Liver (tissue), 7 donors: ENCODE measurements at regions not wholly inside any gene's neighbourhood (a gene's known extent, or its start where the extent isn't known, plus 50 kb on each side); places are given as distances from the start of the nearest gene placed in this dataset.

ENCODE experiments used
- DNase-seq: peaks from one replicate; pipeline ENCODE4 v3.0.0-alpha.2; 2017; ENCODE audit warnings: low spot score
- H3K27ac ChIP-seq, 2 donors: one replicate each; pipeline ENCODE4 v1.7.0; 2013; ENCODE audit warnings: inconsistent platforms in 2 of 2, low read length in 2 of 2, control low read depth in 1 of 2, low read depth in 1 of 2, mild to moderate bottlenecking in 1 of 2
- H3K27me3 ChIP-seq, 4 donors: one replicate each; pipeline versions ENCODE4 v1.6.1 to v1.7.0; 2013; ENCODE audit warnings: low read length in 3 of 4, inconsistent platforms in 1 of 4, mild to moderate bottlenecking in 1 of 4, moderate library complexity in 1 of 4; ENCODE audit not compliant: control insufficient read depth in 4 of 4, insufficient read depth in 4 of 4
- H3K36me3 ChIP-seq, 4 donors: one replicate each; pipeline versions ENCODE4 v1.6.1 to v1.7.0; 2013; ENCODE audit warnings: low read length in 3 of 4, mild to moderate bottlenecking in 3 of 4, low read depth in 1 of 4, moderate library complexity in 1 of 4; ENCODE audit not compliant: control insufficient read depth in 4 of 4, insufficient read depth in 3 of 4
- H3K4me1 ChIP-seq, 4 donors: one replicate each; pipeline versions ENCODE4 v1.6.1 to v1.7.0; 2013; ENCODE audit warnings: low read length in 3 of 4, mild to moderate bottlenecking in 3 of 4, moderate library complexity in 1 of 4; ENCODE audit not compliant: control insufficient read depth in 4 of 4, insufficient read depth in 4 of 4
- H3K4me3 ChIP-seq, 3 donors: one replicate each; pipeline versions ENCODE4 v1.6.1 to v1.7.0; 2013; ENCODE audit warnings: low read length in 3 of 3, control low read depth in 1 of 3, low read depth in 1 of 3, mild to moderate bottlenecking in 1 of 3
- H3K9ac ChIP-seq, 2 donors: one replicate each; pipeline ENCODE4 v1.7.0; 2013; ENCODE audit warnings: low read length in 2 of 2, mild to moderate bottlenecking in 2 of 2, moderate library complexity in 2 of 2, control low read depth in 1 of 2, low read depth in 1 of 2
- H3K9me3 ChIP-seq, 4 donors: one replicate each; pipeline versions ENCODE4 v1.6.1 to v1.7.0; 2013; ENCODE audit warnings: low read length in 3 of 4; ENCODE audit not compliant: control insufficient read depth in 4 of 4
- EGR1 ChIP-seq, 2 donors: IDR thresholded peaks; 2 replicates each; pipeline ENCODE4 v1.6.1; 2016 to 2018; ENCODE audit warnings: antibody characterized with exemption in 2 of 2, low read depth in 2 of 2
- FOXA1 ChIP-seq: IDR thresholded peaks from 2 replicates; pipeline ENCODE4 v1.6.1; 2016; ENCODE audit warnings: antibody characterized with exemption
- FOXA2 ChIP-seq: IDR thresholded peaks from 2 replicates; pipeline ENCODE4 v1.6.1; 2016; ENCODE audit warnings: antibody characterized with exemption
- GABPA ChIP-seq, 2 donors: IDR thresholded peaks in 1 of 2; conservative IDR thresholded peaks in 1 of 2; 2 replicates each; pipeline ENCODE4 v1.6.1; 2016; ENCODE audit warnings: antibody characterized with exemption in 2 of 2, mild to moderate bottlenecking in 1 of 2, moderate library complexity in 1 of 2
- HNF4A ChIP-seq, 2 donors: conservative IDR thresholded peaks; 2 replicates each; pipeline ENCODE4 v1.6.1; 2016; ENCODE audit warnings: antibody characterized with exemption in 2 of 2, mild to moderate bottlenecking in 2 of 2
- HNF4G ChIP-seq: IDR thresholded peaks from 2 replicates; pipeline ENCODE4 v1.6.1; 2016; ENCODE audit warnings: antibody characterized with exemption
- JUND ChIP-seq, 2 donors: IDR thresholded peaks; 2 replicates each; pipeline ENCODE4 v1.6.1; 2016; ENCODE audit warnings: antibody characterized with exemption in 2 of 2
- NR2F2 ChIP-seq: IDR thresholded peaks from 2 replicates; pipeline ENCODE4 v1.6.1; 2016; ENCODE audit warnings: antibody characterized with exemption
- RAD21 ChIP-seq, 2 donors: IDR thresholded peaks; 2 replicates each; pipeline ENCODE4 v1.6.1; 2016; ENCODE audit warnings: antibody characterized with exemption in 2 of 2, mild to moderate bottlenecking in 2 of 2
- RXRA ChIP-seq, 2 donors: IDR thresholded peaks; 2 replicates each; pipeline ENCODE4 v1.6.1; 2017 to 2018; ENCODE audit warnings: antibody characterized with exemption in 2 of 2, mild to moderate bottlenecking in 1 of 2
- SP1 ChIP-seq: IDR thresholded peaks from 2 replicates; pipeline ENCODE4 v1.6.1; 2018; ENCODE audit warnings: antibody characterized with exemption, mild to moderate bottlenecking
- TAF1 ChIP-seq: conservative IDR thresholded peaks from 2 replicates; pipeline ENCODE4 v1.6.1; 2016; ENCODE audit warnings: antibody characterized with exemption, mild to moderate bottlenecking
- YY1 ChIP-seq: IDR thresholded peaks from 2 replicates; pipeline ENCODE4 v1.6.1; 2016; ENCODE audit warnings: antibody characterized with exemption, mild to moderate bottlenecking
- WGBS: extraction: QIAGEN DNeasy Blood & Tissue Kit; methylation state at CpG from one replicate; pipeline ENCODE4 v1.1.7; 2013; 5-methylcytosine and 5-hydroxymethylcytosine counted together
- TF ChIP-seq, protein P1 (sequence below): IDR thresholded peaks from 2 replicates; pipeline ENCODE4 v1.6.1; 2016; ENCODE audit warnings: antibody characterized with exemption
- TF ChIP-seq, protein P2 (sequence below): IDR thresholded peaks from 2 replicates; pipeline ENCODE4 v1.6.1; 2016; ENCODE audit warnings: antibody characterized with exemption
- TF ChIP-seq, protein P3 (sequence below): IDR thresholded peaks from 2 replicates; pipeline ENCODE4 v1.6.1; 2016; ENCODE audit warnings: antibody characterized with exemption
- TF ChIP-seq, protein P4 (sequence below): IDR thresholded peaks from 2 replicates; pipeline ENCODE4 v1.6.1; 2016; ENCODE audit warnings: antibody characterized with exemption, mild to moderate bottlenecking
- donor health status: healthy.
- donor health status: healthy.
- donor health status: healthy.
- donor health status: healthy.

DNA sequence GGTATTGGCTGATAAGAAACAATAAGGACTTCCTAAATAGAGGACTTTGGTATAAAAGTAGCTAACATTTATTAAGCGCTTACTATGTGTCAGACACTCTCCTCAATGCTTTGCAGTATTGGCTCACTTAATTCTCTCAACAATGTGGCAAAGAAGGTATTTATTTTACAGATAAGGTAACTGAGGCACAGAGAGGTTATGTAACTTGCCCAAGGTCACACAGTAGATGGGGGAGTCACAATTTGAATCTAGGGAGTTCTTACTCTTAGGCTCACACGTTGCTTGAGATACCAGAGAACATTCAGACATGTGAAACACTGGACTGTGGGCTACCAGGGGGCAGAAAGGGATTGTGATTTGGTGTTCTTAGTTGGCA lies 60.8 kb upstream of the GPR158 start (continued):
- TF ChIP-seq, protein P1, sequence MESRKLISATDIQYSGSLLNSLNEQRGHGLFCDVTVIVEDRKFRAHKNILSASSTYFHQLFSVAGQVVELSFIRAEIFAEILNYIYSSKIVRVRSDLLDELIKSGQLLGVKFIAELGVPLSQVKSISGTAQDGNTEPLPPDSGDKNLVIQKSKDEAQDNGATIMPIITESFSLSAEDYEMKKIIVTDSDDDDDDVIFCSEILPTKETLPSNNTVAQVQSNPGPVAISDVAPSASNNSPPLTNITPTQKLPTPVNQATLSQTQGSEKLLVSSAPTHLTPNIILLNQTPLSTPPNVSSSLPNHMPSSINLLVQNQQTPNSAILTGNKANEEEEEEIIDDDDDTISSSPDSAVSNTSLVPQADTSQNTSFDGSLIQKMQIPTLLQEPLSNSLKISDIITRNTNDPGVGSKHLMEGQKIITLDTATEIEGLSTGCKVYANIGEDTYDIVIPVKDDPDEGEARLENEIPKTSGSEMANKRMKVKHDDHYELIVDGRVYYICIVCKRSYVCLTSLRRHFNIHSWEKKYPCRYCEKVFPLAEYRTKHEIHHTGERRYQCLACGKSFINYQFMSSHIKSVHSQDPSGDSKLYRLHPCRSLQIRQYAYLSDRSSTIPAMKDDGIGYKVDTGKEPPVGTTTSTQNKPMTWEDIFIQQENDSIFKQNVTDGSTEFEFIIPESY, result no peak

DNA sequence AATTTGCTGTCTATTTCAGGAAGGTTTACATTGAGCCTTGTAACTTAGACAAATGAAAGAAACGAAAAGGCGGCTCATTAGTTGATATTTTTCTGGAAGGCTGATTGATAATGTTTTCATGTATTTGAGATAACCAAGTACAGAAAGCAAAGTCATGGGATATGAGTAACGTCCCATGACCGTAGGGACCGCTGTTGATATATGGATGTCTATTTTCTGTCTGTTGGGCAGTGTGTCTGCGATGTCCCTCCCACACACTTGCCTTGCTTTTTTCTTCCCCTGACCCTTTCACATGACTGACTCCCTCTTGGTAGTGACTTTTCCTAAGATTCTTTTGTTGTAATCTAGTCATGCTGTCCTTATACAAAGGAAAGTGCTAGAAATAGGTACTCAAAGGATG lies 57.0 kb upstream of the GPR158 start:
- H3K9ac ChIP-seq, result no peak overlapping the region
- TF ChIP-seq HNF4A (conservative IDR thresholded peaks at IDR 0.05), result no peak
- no peak for TF ChIP-seq FOXA1
- TF ChIP-seq EGR1 (IDR thresholded peaks at IDR 0.05; ENCODE audit: low read depth in 2 of 2), result no peak
- TF ChIP-seq, protein P1, result no peak
- TF ChIP-seq, protein P2, sequence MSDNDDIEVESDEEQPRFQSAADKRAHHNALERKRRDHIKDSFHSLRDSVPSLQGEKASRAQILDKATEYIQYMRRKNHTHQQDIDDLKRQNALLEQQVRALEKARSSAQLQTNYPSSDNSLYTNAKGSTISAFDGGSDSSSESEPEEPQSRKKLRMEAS, result no peak
- TF ChIP-seq TAF1, result no peak
- no peak for TF ChIP-seq RXRA (IDR thresholded peaks at IDR 0.05)
- no peak for TF ChIP-seq HNF4G
- no peak for TF ChIP-seq RAD21 (IDR thresholded peaks at IDR 0.05)
- TF ChIP-seq FOXA2, result no peak
- no peak for TF ChIP-seq YY1
- no peak for TF ChIP-seq GABPA (IDR thresholded peaks at IDR 0.05 in 1 of 2, conservative IDR thresholded peaks at IDR 0.05 in 1 of 2)
- TF ChIP-seq, protein P3, sequence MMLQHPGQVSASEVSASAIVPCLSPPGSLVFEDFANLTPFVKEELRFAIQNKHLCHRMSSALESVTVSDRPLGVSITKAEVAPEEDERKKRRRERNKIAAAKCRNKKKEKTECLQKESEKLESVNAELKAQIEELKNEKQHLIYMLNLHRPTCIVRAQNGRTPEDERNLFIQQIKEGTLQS, result no peak
- no peak for TF ChIP-seq SP1
- H3K27me3 ChIP-seq, result no peaks in the 10 kb centered on the region
- H3K36me3 ChIP-seq, result no peaks in the 10 kb centered on the region
- no peaks in the 10 kb centered on the region for H3K9me3 ChIP-seq
- no peak overlapping the region for H3K27ac ChIP-seq
- H3K4me3 ChIP-seq, result no peak overlapping the region
- DNase-seq, result no peak
- H3K4me1 ChIP-seq, result no peaks in the 10 kb centered on the region
- 82% methylated on average over 6 of the region's 6 CpGs for WGBS

DNA sequence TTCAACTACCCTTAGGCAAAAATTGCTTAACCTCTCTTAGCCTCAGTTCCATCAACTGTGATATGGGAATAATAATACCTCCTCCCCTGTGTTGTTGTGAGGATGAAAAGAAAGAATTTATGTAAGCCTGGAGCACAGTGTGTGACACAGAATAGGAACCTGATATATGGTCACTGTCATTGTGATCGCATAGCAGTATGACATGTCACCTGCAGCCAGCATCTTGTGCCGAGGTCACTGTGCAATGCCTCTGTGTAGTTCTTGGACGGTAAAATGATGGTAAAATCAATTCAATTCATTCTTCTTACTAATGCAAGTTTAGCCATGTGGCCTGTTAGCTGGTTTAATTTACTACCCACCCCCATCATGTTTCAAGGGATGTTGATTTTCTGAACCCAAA lies 54.6 kb upstream of the GPR158 start:
- H3K27ac ChIP-seq, result no peak overlapping the region
- H3K27me3 ChIP-seq, result no peaks in the 10 kb centered on the region
- no peak for TF ChIP-seq GABPA (IDR thresholded peaks at IDR 0.05 in 1 of 2, conservative IDR thresholded peaks at IDR 0.05 in 1 of 2)
- TF ChIP-seq, protein P3, result no peak
- no peak for TF ChIP-seq YY1
- TF ChIP-seq TAF1, result no peak
- TF ChIP-seq SP1, result no peak
- no peak for TF ChIP-seq FOXA1
- TF ChIP-seq NR2F2, result no peak
- no peak for TF ChIP-seq HNF4A (conservative IDR thresholded peaks at IDR 0.05)
- TF ChIP-seq HNF4G, result no peak
- TF ChIP-seq, protein P2, result no peak
- no peak for TF ChIP-seq RXRA (IDR thresholded peaks at IDR 0.05)
- TF ChIP-seq, protein P1, result no peak
- no peak for TF ChIP-seq JUND (IDR thresholded peaks at IDR 0.05)
- TF ChIP-seq EGR1 (IDR thresholded peaks at IDR 0.05; ENCODE audit: low read depth in 2 of 2), result no peak
- TF ChIP-seq, protein P4, sequence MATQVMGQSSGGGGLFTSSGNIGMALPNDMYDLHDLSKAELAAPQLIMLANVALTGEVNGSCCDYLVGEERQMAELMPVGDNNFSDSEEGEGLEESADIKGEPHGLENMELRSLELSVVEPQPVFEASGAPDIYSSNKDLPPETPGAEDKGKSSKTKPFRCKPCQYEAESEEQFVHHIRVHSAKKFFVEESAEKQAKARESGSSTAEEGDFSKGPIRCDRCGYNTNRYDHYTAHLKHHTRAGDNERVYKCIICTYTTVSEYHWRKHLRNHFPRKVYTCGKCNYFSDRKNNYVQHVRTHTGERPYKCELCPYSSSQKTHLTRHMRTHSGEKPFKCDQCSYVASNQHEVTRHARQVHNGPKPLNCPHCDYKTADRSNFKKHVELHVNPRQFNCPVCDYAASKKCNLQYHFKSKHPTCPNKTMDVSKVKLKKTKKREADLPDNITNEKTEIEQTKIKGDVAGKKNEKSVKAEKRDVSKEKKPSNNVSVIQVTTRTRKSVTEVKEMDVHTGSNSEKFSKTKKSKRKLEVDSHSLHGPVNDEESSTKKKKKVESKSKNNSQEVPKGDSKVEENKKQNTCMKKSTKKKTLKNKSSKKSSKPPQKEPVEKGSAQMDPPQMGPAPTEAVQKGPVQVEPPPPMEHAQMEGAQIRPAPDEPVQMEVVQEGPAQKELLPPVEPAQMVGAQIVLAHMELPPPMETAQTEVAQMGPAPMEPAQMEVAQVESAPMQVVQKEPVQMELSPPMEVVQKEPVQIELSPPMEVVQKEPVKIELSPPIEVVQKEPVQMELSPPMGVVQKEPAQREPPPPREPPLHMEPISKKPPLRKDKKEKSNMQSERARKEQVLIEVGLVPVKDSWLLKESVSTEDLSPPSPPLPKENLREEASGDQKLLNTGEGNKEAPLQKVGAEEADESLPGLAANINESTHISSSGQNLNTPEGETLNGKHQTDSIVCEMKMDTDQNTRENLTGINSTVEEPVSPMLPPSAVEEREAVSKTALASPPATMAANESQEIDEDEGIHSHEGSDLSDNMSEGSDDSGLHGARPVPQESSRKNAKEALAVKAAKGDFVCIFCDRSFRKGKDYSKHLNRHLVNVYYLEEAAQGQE, result no peak
- no peak for DNase-seq
- no peak overlapping the region for H3K4me3 ChIP-seq
- WGBS, result 91% methylated on average over 3 of the region's 3 CpGs
- no peaks in the 10 kb centered on the region for H3K9me3 ChIP-seq
- no peak overlapping the region for H3K9ac ChIP-seq
- no peaks in the 10 kb centered on the region for H3K4me1 ChIP-seq
- no peaks in the 10 kb centered on the region for H3K36me3 ChIP-seq
